Kidney tubule cell (primary cell): ENCODE measurements at regions not wholly inside any gene's neighbourhood (a gene's known extent, or its start where the extent isn't known, plus 50 kb on each side); places are given as distances from the start of the nearest gene placed in this dataset.
"Not testable (repeated sequence)": the region's sequence is repeated elsewhere in the genome, so short reads cannot be mapped to it uniquely, and the experiment has no call there.

Experiments
- DNase-seq: peaks from one replicate; pipeline ENCODE4 v3.0.0-alpha.2; 2018; ENCODE audit warnings: low spot score

GRCh38 chr13:33340631-33341030 lies 55.1 kb upstream of the STARD13 start:
- no peak for DNase-seq

GRCh38 chr13:33341861-33342452 lies 56.4 kb upstream of the STARD13 start:
- DNase-seq = no peak

GRCh38 chr13:33345842-33346241 lies 60.3 kb upstream of the STARD13 start:
- DNase-seq = no peak

GRCh38 chr13:33347861-33348260 lies 62.3 kb upstream of the STARD13 start:
- peak; percentile 25 for DNase-seq

- no peak for DNase-seq
These were observed 62.8 kb upstream of the STARD13 start for GRCh38 chr13:33348366-33348765.

GRCh38 chr13:33349288-33349985 lies 63.9 kb upstream of the STARD13 start:
- DNase-seq = peak; percentile 7

- DNase-seq = peak; percentile 53
These were observed 64.7 kb upstream of the STARD13 start for GRCh38 chr13:33349986-33350826.

- DNase-seq = peak; percentile 72
These were observed 65.8 kb upstream of the STARD13 start for GRCh38 chr13:33351319-33351718.

GRCh38 chr13:33352041-33352440 lies 66.5 kb upstream of the STARD13 start:
- DNase-seq = no peak

- no peak for DNase-seq
These were observed 67.0 kb upstream of the STARD13 start for GRCh38 chr13:33352526-33352925.

GRCh38 chr13:33353210-33353609 lies 67.7 kb upstream of the STARD13 start:
- DNase-seq = no peak

GRCh38 chr13:33353646-33354045 lies 68.1 kb upstream of the STARD13 start:
- DNase-seq = no peak

- no peak for DNase-seq
These were observed 69.8 kb upstream of the STARD13 start for GRCh38 chr13:33355201-33355895.

GRCh38 chr13:33358076-33358475 lies 72.5 kb upstream of the STARD13 start:
- DNase-seq = not testable (repeated sequence)

- DNase-seq = no peak
These were observed 77.6 kb upstream of the STARD13 start for GRCh38 chr13:33362986-33363727.

GRCh38 chr13:33364192-33364591 lies 78.6 kb upstream of the STARD13 start:
- no peak for DNase-seq

- no peak for DNase-seq
These were observed 81.0 kb upstream of the STARD13 start for GRCh38 chr13:33366469-33367062.

GRCh38 chr13:33367171-33367895 lies 81.8 kb upstream of the STARD13 start:
- no peak for DNase-seq

GRCh38 chr13:33367926-33368325 lies 82.4 kb upstream of the STARD13 start:
- DNase-seq = no peak

- DNase-seq = no peak
These were observed 83.5 kb upstream of the STARD13 start for GRCh38 chr13:33369073-33369472.
